22Rv1 (cell line): ENCODE measurements at regions not wholly inside any gene's neighbourhood (a gene's known extent, or its start where the extent isn't known, plus 50 kb on each side); places are given as distances from the start of the nearest gene placed in this dataset.

Experiments
- CTCF ChIP-seq: fragments of 450-650 bp; IDR thresholded peaks from 2 replicates; pipeline ENCODE4 v1.5.1; 2017; ENCODE audit warnings: mild to moderate bottlenecking
- ZFX ChIP-seq: fragments of 450-650 bp; IDR thresholded peaks from 2 replicates; pipeline ENCODE4 v1.6.1; 2017; ENCODE audit warnings: antibody characterized with exemption, borderline replicate concordance

DNA sequence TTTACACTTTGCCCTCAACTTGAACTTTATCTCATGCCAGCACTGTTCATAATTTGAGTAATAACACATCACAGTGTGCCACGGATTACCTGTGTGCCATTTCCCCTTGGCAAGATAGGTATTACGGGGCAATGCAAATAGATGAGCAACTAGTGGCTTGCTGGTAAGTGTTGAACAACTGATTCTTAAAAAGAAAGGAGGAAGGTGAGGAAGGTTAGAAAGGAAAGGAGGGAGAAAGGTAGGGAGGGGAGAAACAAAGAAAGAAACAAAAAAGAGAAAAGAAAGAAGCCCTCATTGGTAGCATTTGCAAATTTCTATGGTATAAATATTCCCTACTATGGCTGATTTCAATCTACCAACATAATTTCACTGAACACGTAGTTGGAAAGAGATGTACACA lies 118.2 kb upstream of the OLIG2 start:
- TF ChIP-seq CTCF = no peak
- no peak for TF ChIP-seq ZFX
